DMS153 treated with DMSO at 0.1 percent for 48 hours (cell line): ENCODE measurements at regions not wholly inside any gene's neighbourhood (a gene's known extent, or its start where the extent isn't known, plus 50 kb on each side); places are given as distances from the start of the nearest gene placed in this dataset.

Source experiments
- DNase-seq: peaks from one replicate; lab custom pipeline; 2025; ENCODE audit not compliant: unreplicated experiment; lab: John Stamatoyannopoulos, UW

GRCh38 chr1:30638811-30639210 is 84.6 kb downstream of the MATN1 start:
- DNase-seq = no peak

GRCh38 chr1:30638086-30638485 is 85.3 kb downstream of the MATN1 start:
- DNase-seq = no peak

GRCh38 chr1:30637183-30637980 is 86.0 kb downstream of the MATN1 start:
- DNase-seq = no peak

GRCh38 chr1:30636621-30637020 is 86.8 kb downstream of the MATN1 start:
- no peak for DNase-seq

- no peak for DNase-seq
Measured at GRCh38 chr1:30635391-30635975, 87.9 kb downstream of the MATN1 start.

GRCh38 chr1:30634507-30634906 is 88.9 kb downstream of the MATN1 start:
- DNase-seq = no peak

GRCh38 chr1:30633294-30633693 is 90.1 kb downstream of the MATN1 start:
- no peak for DNase-seq

- DNase-seq = no peak
Measured at GRCh38 chr1:30632481-30632880, 90.9 kb downstream of the MATN1 start.

GRCh38 chr1:30631700-30632099 is 91.7 kb downstream of the MATN1 start:
- DNase-seq = no peak

GRCh38 chr1:30629501-30629900 is 93.9 kb downstream of the MATN1 start:
- DNase-seq = no peak

- DNase-seq = no peak
Measured at GRCh38 chr1:30627994-30628393, 95.4 kb downstream of the MATN1 start.

- no peak for DNase-seq
Measured at GRCh38 chr1:30627206-30627605, 96.2 kb downstream of the MATN1 start.

- DNase-seq = no peak
Measured at GRCh38 chr1:30623431-30623830, 100.0 kb downstream of the MATN1 start.

- DNase-seq = no peak
Measured at GRCh38 chr1:30619619-30620018, 103.8 kb downstream of the MATN1 start.

- no peak for DNase-seq
Measured at GRCh38 chr1:30618335-30618747, 105.0 kb downstream of the MATN1 start.

GRCh38 chr1:30616759-30617158 is 106.6 kb downstream of the MATN1 start:
- no peak for DNase-seq

- DNase-seq = no peak
Measured at GRCh38 chr1:30615816-30616590, 107.4 kb downstream of the MATN1 start.

- no peak for DNase-seq
Measured at GRCh38 chr1:30615076-30615795, 108.1 kb downstream of the MATN1 start.

- no peak for DNase-seq
Measured at GRCh38 chr1:30613188-30613587, 110.2 kb downstream of the MATN1 start.

- DNase-seq = no peak
Measured at GRCh38 chr1:30612536-30613065, 110.8 kb downstream of the MATN1 start.

GRCh38 chr1:30611741-30612309 is 111.6 kb downstream of the MATN1 start:
- DNase-seq = no peak
